H9 (cell line): ENCODE measurements at regions not wholly inside any gene's neighbourhood (a gene's known extent, or its start where the extent isn't known, plus 50 kb on each side); places are given as distances from the start of the nearest gene placed in this dataset.

ENCODE experiments used
- DNase-seq: peaks from one replicate; pipeline ENCODE4 v3.0.0-alpha.2; 2017
- H2AFZ ChIP-seq: one replicate; pipeline ENCODE4 v1.6.1; 2013; ENCODE audit warnings: mild to moderate bottlenecking, low read length, control low read depth, moderate library complexity
- H2AK5ac ChIP-seq: 2 replicates; pipeline ENCODE4 v1.6.1; 2013; ENCODE audit warnings: low read length, control low read depth, mixed read lengths; ENCODE audit not compliant: insufficient read length
- H2BK120ac ChIP-seq: one replicate; pipeline ENCODE4 v1.6.1; 2013; ENCODE audit warnings: low read depth, mild to moderate bottlenecking, low read length, control low read depth, inconsistent platforms; ENCODE audit not compliant: poor library complexity, severe bottlenecking
- H2BK12ac ChIP-seq: 2 replicates; pipeline ENCODE4 v1.6.1; 2013; ENCODE audit warnings: low read length, control low read depth, mixed read lengths, low read depth; ENCODE audit not compliant: insufficient read length
- H2BK15ac ChIP-seq: 2 replicates; pipeline ENCODE4 v1.6.1; 2013; ENCODE audit warnings: low read depth, low read length, control low read depth
- H2BK20ac ChIP-seq: one replicate; pipeline ENCODE4 v1.6.1; 2013; ENCODE audit warnings: low read depth, mild to moderate bottlenecking, low read length, control low read depth, inconsistent platforms; ENCODE audit not compliant: poor library complexity, severe bottlenecking
- H2BK5ac ChIP-seq: 2 replicates; pipeline ENCODE4 v1.6.1; 2013; ENCODE audit warnings: low read length, control low read depth, mixed read lengths; ENCODE audit not compliant: insufficient read length
- H3K14ac ChIP-seq: 2 replicates; pipeline ENCODE4 v1.6.1; 2013; ENCODE audit warnings: low read length, control low read depth; ENCODE audit not compliant: insufficient read depth
- H3K18ac ChIP-seq: 2 replicates; pipeline ENCODE4 v1.6.1; 2013; ENCODE audit warnings: low read depth, mild to moderate bottlenecking, mixed read lengths, low read length, control low read depth; ENCODE audit not compliant: insufficient read length
- H3K23ac ChIP-seq: 2 replicates; pipeline ENCODE4 v1.6.1; 2013; ENCODE audit warnings: low read length, control low read depth, mixed read lengths, low read depth; ENCODE audit not compliant: insufficient read length
- H3K23me2 ChIP-seq: 2 replicates; pipeline ENCODE4 v1.6.1; 2013; ENCODE audit warnings: low read depth, mild to moderate bottlenecking, mixed read lengths, low read length, control low read depth; ENCODE audit not compliant: insufficient read length, poor library complexity, severe bottlenecking
- H3K27ac ChIP-seq: 2 replicates; pipeline ENCODE4 v1.5.1; 2013; ENCODE audit warnings: low read length, control low read depth, mixed read lengths, low read depth; ENCODE audit not compliant: insufficient read length
- H3K27me3 ChIP-seq: 2 replicates; pipeline ENCODE4 v1.6.1; 2013; ENCODE audit warnings: low read length, control low read depth, inconsistent platforms; ENCODE audit not compliant: insufficient read depth
- H3K4ac ChIP-seq: 2 replicates; pipeline ENCODE4 v1.6.1; 2013; ENCODE audit warnings: low read depth, mild to moderate bottlenecking, control low read depth, inconsistent platforms, low read length, moderate library complexity
- H3K4me1 ChIP-seq: 2 replicates; pipeline ENCODE4 v1.6.1; 2013; ENCODE audit warnings: low read length, control low read depth, inconsistent platforms; ENCODE audit not compliant: insufficient read depth
- H3K4me2 ChIP-seq: 2 replicates; pipeline ENCODE4 v1.6.1; 2013; ENCODE audit warnings: low read length, control low read depth, mixed read lengths; ENCODE audit not compliant: insufficient read length, insufficient read depth
- H3K56ac ChIP-seq: 2 replicates; pipeline ENCODE4 v1.6.1; 2013; ENCODE audit warnings: low read depth, mild to moderate bottlenecking, mixed read lengths, low read length, control low read depth; ENCODE audit not compliant: insufficient read length
- H3K79me1 ChIP-seq: 2 replicates; pipeline ENCODE4 v1.6.1; 2013; ENCODE audit warnings: low read depth, mild to moderate bottlenecking, moderate library complexity, low read length, control low read depth, inconsistent platforms; ENCODE audit not compliant: insufficient read depth, poor library complexity, severe bottlenecking
- H3K79me2 ChIP-seq: 2 replicates; pipeline ENCODE4 v1.6.1; 2013; ENCODE audit warnings: low read length, control low read depth, inconsistent platforms; ENCODE audit not compliant: insufficient read depth
- H3K9ac ChIP-seq: 2 replicates; pipeline ENCODE4 v1.6.1; 2013; ENCODE audit warnings: low read length, control low read depth, mixed read lengths; ENCODE audit not compliant: insufficient read length; ENCODE audit errors: extremely low read depth
- H3K9me3 ChIP-seq: one replicate; pipeline ENCODE4 v1.6.1; 2013; ENCODE audit warnings: low read depth, low read length, inconsistent platforms; ENCODE audit not compliant: control insufficient read depth
- H3T11ph ChIP-seq: one replicate; pipeline ENCODE4 v1.6.1; 2013; ENCODE audit warnings: mild to moderate bottlenecking, low read length, control low read depth, inconsistent platforms
- H4K20me1 ChIP-seq: one replicate; pipeline ENCODE4 v1.6.1; 2013; ENCODE audit not compliant: control insufficient read depth, insufficient read length, insufficient read depth
- H4K5ac ChIP-seq: 2 replicates; pipeline ENCODE4 v1.6.1; 2013; ENCODE audit warnings: low read depth, mild to moderate bottlenecking, mixed read lengths, low read length, control low read depth; ENCODE audit not compliant: insufficient read length
- H4K8ac ChIP-seq: replicated peaks from 2 replicates; pipeline ENCODE4 v1.6.1; 2013; ENCODE audit warnings: low read length, control low read depth, mixed read lengths, low read depth; ENCODE audit not compliant: insufficient read length
- H4K91ac ChIP-seq: 2 replicates; pipeline ENCODE4 v1.6.1; 2013; ENCODE audit warnings: low read depth, mild to moderate bottlenecking, moderate library complexity, mixed read lengths, low read length, control low read depth; ENCODE audit not compliant: insufficient read length
- H3K27ac Mint-ChIP-seq, 3 experiments: 2 replicates in 2 of 3; 3 replicates in 1 of 3; pipeline ENCODE4 v1.8.0; 2020 to 2021; ENCODE audit warnings: mixed read lengths in 3 of 3, mild to moderate bottlenecking in 1 of 3, moderate library complexity in 1 of 3
- H3K27me3 Mint-ChIP-seq: 2 replicates; pipeline ENCODE4 v1.8.0; 2021; ENCODE audit warnings: low read depth, mild to moderate bottlenecking, moderate library complexity, mixed read lengths
- H3K36me3 Mint-ChIP-seq, 3 experiments: 2 replicates in 2 of 3; 3 replicates in 1 of 3; pipeline ENCODE4 v1.8.0; 2020 to 2021; ENCODE audit warnings: low read depth in 3 of 3, mixed read lengths in 3 of 3; ENCODE audit not compliant: insufficient read depth in 1 of 3
- H3K4me1 Mint-ChIP-seq, 2 experiments: 2 replicates each; pipeline ENCODE4 v1.8.0; 2020; ENCODE audit warnings: mixed read lengths in 2 of 2
- H3K4me3 Mint-ChIP-seq, 2 experiments: 2 replicates in 1 of 2; 3 replicates in 1 of 2; pipeline ENCODE4 v1.8.0; 2020 to 2021; ENCODE audit warnings: mild to moderate bottlenecking in 2 of 2, mixed read lengths in 2 of 2, moderate library complexity in 1 of 2
- H3K9me3 Mint-ChIP-seq, 2 experiments: 2 replicates in 1 of 2; 3 replicates in 1 of 2; pipeline ENCODE4 v1.8.0; 2020; ENCODE audit warnings: mild to moderate bottlenecking in 2 of 2, mixed read lengths in 2 of 2, moderate library complexity in 1 of 2
- WGBS: extraction: QIAGEN DNeasy Blood & Tissue Kit; methylation state at CpG from one replicate; pipeline ENCODE4 v1.1.7; 2013; ENCODE audit warnings: missing lambda C conversion rate, low lambda C conversion rate, mixed read lengths; ENCODE audit not compliant: insufficient read length; ENCODE audit errors: extremely low coverage; 5-methylcytosine and 5-hydroxymethylcytosine counted together
- TF ChIP-seq, protein P1 (sequence below): fragments of 200-600 bp; sonication (generic); conservative IDR thresholded peaks from 3 replicates; pipeline ENCODE4 v1.8.0; 2021; ENCODE audit warnings: antibody characterized with exemption, mild to moderate bottlenecking

- H2BK120ac ChIP-seq, result no peak overlapping the region
- no peak for DNase-seq
- H3K9me3 Mint-ChIP-seq, result no peaks in the 10 kb centered on the region
- H3K4me1 Mint-ChIP-seq, result peaks cover 16 to 17% of the 10 kb centered on the region in 2 experiments
- H3K56ac ChIP-seq, result no peak overlapping the region
- H2AK5ac ChIP-seq, result no peak overlapping the region
- H2BK12ac ChIP-seq, result no peak overlapping the region
- H4K20me1 ChIP-seq, result no peaks in the 10 kb centered on the region
- H3K27ac Mint-ChIP-seq, result no peak overlapping the region
- no peaks in the 10 kb centered on the region for H3K4me1 ChIP-seq
- no peaks in the 10 kb centered on the region for H3K23me2 ChIP-seq
- no peak overlapping the region for H3T11ph ChIP-seq
- no peaks in the 10 kb centered on the region for H3K79me1 ChIP-seq
- no peak overlapping the region for H3K14ac ChIP-seq
- no peaks in the 10 kb centered on the region for H3K27me3 Mint-ChIP-seq
- H4K91ac ChIP-seq, result no peak overlapping the region
- no peaks in the 10 kb centered on the region for H3K9me3 ChIP-seq
- H3K4me2 ChIP-seq, result no peak overlapping the region
- H2AFZ ChIP-seq, result no peak overlapping the region
- no peak overlapping the region for H2BK15ac ChIP-seq
- no peak overlapping the region for H4K5ac ChIP-seq
- H3K27me3 ChIP-seq, result no peaks in the 10 kb centered on the region
- H3K18ac ChIP-seq, result no peak overlapping the region
- H3K9ac ChIP-seq, result no peak overlapping the region
- no peak overlapping the region for H3K27ac ChIP-seq
- no peak overlapping the region for H2BK5ac ChIP-seq
- H3K79me2 ChIP-seq, result no peaks in the 10 kb centered on the region
- no peak overlapping the region for H4K8ac ChIP-seq
- no CpG with 5 or more reads among the region's 3 CpGs for WGBS
- no peak overlapping the region for H2BK20ac ChIP-seq
- H3K36me3 Mint-ChIP-seq, result no peaks in the 10 kb centered on the region
- H3K4ac ChIP-seq, result no peak overlapping the region
- H3K23ac ChIP-seq, result no peak overlapping the region
- no peak overlapping the region for H3K4me3 Mint-ChIP-seq
- TF ChIP-seq, protein P1, sequence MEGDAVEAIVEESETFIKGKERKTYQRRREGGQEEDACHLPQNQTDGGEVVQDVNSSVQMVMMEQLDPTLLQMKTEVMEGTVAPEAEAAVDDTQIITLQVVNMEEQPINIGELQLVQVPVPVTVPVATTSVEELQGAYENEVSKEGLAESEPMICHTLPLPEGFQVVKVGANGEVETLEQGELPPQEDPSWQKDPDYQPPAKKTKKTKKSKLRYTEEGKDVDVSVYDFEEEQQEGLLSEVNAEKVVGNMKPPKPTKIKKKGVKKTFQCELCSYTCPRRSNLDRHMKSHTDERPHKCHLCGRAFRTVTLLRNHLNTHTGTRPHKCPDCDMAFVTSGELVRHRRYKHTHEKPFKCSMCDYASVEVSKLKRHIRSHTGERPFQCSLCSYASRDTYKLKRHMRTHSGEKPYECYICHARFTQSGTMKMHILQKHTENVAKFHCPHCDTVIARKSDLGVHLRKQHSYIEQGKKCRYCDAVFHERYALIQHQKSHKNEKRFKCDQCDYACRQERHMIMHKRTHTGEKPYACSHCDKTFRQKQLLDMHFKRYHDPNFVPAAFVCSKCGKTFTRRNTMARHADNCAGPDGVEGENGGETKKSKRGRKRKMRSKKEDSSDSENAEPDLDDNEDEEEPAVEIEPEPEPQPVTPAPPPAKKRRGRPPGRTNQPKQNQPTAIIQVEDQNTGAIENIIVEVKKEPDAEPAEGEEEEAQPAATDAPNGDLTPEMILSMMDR, result no peak
Observed at GRCh38 chr4:123593655-123594054, 197.1 kb downstream of the SPRY1 start.
